ENCODE measurements at regions not wholly inside any gene's neighbourhood (a gene's known extent, or its start where the extent isn't known, plus 50 kb on each side); places are given as distances from the start of the nearest gene placed in this dataset.

DNA sequence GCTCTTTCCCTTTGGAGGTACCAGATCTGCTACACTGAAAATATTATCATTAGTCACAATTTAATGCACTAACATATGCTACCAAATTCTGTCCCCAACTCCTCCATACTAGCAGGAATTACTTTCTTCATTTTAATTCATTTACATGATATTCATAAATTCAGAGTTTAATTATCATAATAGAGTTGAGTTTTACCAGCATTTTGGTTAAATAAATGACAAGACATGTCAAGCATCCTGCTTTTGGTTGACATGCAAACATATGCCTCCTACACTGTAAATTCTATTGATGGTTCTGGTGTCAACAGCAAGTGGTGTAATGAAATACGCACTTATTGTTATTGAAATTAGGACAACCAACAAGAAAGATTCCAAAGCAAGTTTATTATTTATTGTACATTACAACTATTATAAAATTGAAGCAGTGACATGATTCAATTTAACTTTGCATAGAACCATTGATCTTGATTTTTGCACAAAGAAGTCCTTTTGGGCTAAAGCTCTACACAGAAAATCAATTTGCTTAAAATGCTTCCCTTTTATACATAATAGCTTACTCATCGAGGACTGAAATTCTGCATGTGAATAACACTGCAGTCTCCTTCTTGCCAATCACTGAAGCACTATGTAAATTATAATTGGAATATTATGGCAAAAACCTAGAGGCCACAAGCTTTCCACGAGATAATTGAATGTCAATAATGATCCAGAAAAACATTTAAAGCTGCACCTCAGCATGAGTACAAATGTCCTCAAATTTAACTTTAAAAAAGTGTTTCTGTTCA is 728.6 kb upstream of the ADGRL2 start:
- DNase-seq = no peak
- WGBS, 2 donors = 69 to 86% methylated on average over 3 of the region's 3 CpGs
- Histone ChIP-seq H3K27ac (no peak overlapping the region), H3K9me3 (no peaks in the 10 kb centered on the region), H3K4me3 (no peak overlapping the region), H3K27me3 (no peaks in the 10 kb centered on the region), H3K4me1 (no peaks in the 10 kb centered on the region), H3K36me3 (no peaks in the 10 kb centered on the region)
- intact Hi-C loops (cut with DNase I) = no loop called here
- TF ChIP-seq POLR2AphosphoS5 (IDR thresholded peaks at IDR 0.05) (no peak), POLR2A (IDR thresholded peaks at IDR 0.05) (no peak), EP300 (IDR thresholded peaks at IDR 0.05) (no peak)
- TF ChIP-seq, protein P1, sequence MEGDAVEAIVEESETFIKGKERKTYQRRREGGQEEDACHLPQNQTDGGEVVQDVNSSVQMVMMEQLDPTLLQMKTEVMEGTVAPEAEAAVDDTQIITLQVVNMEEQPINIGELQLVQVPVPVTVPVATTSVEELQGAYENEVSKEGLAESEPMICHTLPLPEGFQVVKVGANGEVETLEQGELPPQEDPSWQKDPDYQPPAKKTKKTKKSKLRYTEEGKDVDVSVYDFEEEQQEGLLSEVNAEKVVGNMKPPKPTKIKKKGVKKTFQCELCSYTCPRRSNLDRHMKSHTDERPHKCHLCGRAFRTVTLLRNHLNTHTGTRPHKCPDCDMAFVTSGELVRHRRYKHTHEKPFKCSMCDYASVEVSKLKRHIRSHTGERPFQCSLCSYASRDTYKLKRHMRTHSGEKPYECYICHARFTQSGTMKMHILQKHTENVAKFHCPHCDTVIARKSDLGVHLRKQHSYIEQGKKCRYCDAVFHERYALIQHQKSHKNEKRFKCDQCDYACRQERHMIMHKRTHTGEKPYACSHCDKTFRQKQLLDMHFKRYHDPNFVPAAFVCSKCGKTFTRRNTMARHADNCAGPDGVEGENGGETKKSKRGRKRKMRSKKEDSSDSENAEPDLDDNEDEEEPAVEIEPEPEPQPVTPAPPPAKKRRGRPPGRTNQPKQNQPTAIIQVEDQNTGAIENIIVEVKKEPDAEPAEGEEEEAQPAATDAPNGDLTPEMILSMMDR (IDR thresholded peaks at IDR 0.05) = no peak

DNA sequence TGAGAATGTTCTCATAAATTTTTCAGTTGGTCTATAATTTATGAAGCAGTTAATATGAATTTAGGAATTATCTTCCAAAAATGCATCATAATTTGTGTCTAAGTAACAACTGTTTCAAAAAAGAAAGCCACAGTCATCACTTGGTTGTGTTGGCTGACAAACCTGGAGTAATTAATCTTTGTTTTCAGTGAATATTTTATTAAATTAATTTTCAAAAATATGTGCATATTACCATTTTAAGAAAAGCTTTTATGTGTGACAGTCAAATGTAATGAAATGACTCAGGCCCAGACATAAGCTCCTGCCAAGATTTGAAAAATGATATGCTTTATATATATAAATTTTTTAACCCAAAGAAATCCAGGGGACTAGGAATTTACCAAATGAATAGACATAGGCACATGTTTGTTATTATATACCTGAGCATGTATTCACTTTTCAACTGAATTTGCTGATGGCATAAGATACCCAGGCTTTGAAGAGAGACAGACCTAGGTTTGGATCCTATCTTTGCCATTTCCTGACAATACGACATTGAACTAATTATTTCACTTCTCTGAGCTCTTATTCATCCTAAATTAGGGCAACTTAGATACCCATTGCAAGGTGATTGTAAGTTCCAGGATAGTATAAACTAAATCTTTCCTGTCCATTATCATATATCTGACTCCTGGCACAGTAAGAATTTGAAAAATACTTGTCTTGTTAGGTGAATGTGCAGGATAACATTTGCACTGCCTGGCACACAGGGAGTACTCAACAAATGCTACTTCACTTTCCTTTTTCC is 729.5 kb upstream of the ADGRL2 start:
- Histone ChIP-seq H3K4me3 (no peak overlapping the region), H3K27ac (no peak overlapping the region), H3K36me3 (no peaks in the 10 kb centered on the region), H3K9me3 (no peaks in the 10 kb centered on the region), H3K4me1 (no peaks in the 10 kb centered on the region), H3K27me3 (no peaks in the 10 kb centered on the region)
- TF ChIP-seq, protein P1 (IDR thresholded peaks at IDR 0.05) = no peak
- TF ChIP-seq POLR2A (IDR thresholded peaks at IDR 0.05) (no peak), EP300 (IDR thresholded peaks at IDR 0.05) (no peak), POLR2AphosphoS5 (IDR thresholded peaks at IDR 0.05) (no peak)
- intact Hi-C loops (cut with DNase I) = no loop called here
- no peak for DNase-seq
- whole genome bisulfite sequencing, 2 donors = 74 to 89% methylated on average over 1 of the region's 1 CpG

DNA sequence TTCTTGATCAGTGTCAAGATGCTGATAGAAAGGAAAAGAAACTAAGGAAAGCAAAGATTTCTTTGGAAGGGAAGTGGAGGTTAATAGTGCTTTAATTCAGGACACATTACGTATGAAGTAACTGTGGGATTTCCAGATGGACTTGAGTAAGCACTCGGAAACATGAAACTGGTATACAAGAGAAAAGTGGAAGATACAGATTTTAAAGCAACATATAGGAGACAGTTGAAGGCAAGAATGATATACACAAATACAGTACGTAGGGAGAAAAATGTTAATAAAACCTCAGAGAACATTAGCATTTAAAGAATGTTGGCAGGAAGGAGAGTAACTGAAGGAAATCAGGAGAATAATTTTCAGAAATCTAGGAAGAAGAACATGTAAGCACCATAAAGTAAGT is 730.9 kb upstream of the ADGRL2 start:
- intact Hi-C loops (cut with DNase I) = no loop called here
- DNase-seq = no peak
- Histone ChIP-seq H3K9me3 (no peaks in the 10 kb centered on the region), H3K36me3 (no peaks in the 10 kb centered on the region), H3K27ac (no peak overlapping the region), H3K4me3 (no peak overlapping the region), H3K4me1 (no peaks in the 10 kb centered on the region), H3K27me3 (no peaks in the 10 kb centered on the region)
- TF ChIP-seq POLR2AphosphoS5 (IDR thresholded peaks at IDR 0.05) = no peak
- no peak for TF ChIP-seq POLR2A (IDR thresholded peaks at IDR 0.05)
- TF ChIP-seq, protein P1 (IDR thresholded peaks at IDR 0.05) = no peak
- TF ChIP-seq EP300 (IDR thresholded peaks at IDR 0.05) = no peak
- WGBS, 2 donors = 86 to 88% methylated on average over 3 of the region's 3 CpGs

DNA sequence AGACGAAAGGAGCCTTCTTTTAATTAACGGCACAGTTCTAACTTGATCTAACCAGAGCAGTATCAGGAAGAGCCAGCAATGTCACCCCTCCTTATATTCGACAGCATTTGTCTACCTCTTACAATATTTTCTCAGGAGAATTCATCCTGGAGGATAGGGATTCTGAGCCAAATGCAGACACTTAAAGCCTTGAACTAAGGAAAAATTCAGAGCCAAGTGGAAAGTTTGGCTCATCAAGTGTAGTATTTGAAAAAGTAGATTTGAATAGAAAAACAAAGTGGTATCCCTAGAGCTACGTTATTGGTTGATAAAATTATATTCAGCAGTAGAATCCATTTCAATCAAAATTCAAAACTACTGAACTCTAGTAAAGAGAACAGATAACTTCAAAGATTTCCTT is 732.0 kb upstream of the ADGRL2 start:
- Histone ChIP-seq H3K27me3 (no peaks in the 10 kb centered on the region), H3K36me3 (no peaks in the 10 kb centered on the region), H3K9me3 (no peaks in the 10 kb centered on the region), H3K4me3 (no peak overlapping the region), H3K27ac (no peak overlapping the region), H3K4me1 (no peaks in the 10 kb centered on the region)
- no peak for DNase-seq
- 58 to 72% methylated on average over 4 of the region's 4 CpGs for WGBS, 2 donors
- intact Hi-C loops (cut with DNase I) = no loop called here
- TF ChIP-seq EP300 (IDR thresholded peaks at IDR 0.05) (no peak), POLR2A (IDR thresholded peaks at IDR 0.05) (no peak), POLR2AphosphoS5 (IDR thresholded peaks at IDR 0.05) (no peak)
- TF ChIP-seq, protein P1 (IDR thresholded peaks at IDR 0.05) = no peak

Data from sigmoid colon (tissue), 6 donors.